ENCODE measurements at regions not wholly inside any gene's neighbourhood (a gene's known extent, or its start where the extent isn't known, plus 50 kb on each side); places are given as distances from the start of the nearest gene placed in this dataset.
"Not testable (repeated sequence)": the region's sequence is repeated elsewhere in the genome, so short reads cannot be mapped to it uniquely, and the experiment has no call there.

DNA sequence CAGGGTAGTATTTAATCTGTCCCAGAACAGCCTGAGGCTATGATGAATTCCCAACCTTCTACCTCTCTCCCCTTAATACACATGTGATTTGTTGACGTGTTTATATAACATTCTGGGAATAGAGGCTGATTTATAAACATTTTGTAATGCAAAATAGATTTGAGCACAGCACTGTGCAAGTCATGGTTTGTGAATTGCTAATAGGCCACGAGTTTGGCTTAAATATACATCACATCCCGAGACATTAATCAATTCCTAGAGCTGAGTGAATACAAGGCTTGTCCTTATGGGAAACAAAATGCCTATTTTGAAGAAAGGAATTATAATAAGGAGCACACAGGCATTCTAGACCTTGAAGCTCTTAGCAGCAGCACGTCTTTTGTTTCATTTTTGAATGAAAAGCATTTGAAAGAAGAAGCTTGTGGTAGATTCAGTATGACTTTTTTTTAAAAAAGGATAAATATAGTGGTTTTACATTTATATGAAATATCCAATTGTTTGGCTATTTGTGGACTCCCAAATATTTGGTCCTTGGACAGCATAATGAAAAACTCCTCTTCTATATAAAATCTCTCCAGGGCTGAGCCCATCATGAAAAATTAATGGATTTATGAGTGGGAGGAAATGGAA lies 116.4 kb downstream of the SLC17A6 start:
- no peak overlapping the region for H3K4me3 Mint-ChIP-seq (ENCODE audit: unreplicated experiment)
- H3K4me1 Mint-ChIP-seq (ENCODE audit: insufficient read depth, unreplicated experiment): no peaks in the 10 kb centered on the region
- intact Hi-C loops (cut with micrococcal nuclease): no loop called here
- H3K27ac Mint-ChIP-seq (ENCODE audit: low read depth, unreplicated experiment): no peak overlapping the region
- DNase-seq (ENCODE audit: unreplicated experiment): no peak
- peaks cover 7% of the 10 kb centered on the region for H3K9me3 Mint-ChIP-seq (ENCODE audit: unreplicated experiment)
- ChIA-PET CTCF (interaction anchor here (0.6 to 1.3 kb wide), 4 partner anchors 85 to 467 kb away, joined by 3 to 5 read pairs (median 3); no protein-coding TSS in a partner anchor), POLR2A (no interaction called here)
- TF ChIP-seq, protein P1, sequence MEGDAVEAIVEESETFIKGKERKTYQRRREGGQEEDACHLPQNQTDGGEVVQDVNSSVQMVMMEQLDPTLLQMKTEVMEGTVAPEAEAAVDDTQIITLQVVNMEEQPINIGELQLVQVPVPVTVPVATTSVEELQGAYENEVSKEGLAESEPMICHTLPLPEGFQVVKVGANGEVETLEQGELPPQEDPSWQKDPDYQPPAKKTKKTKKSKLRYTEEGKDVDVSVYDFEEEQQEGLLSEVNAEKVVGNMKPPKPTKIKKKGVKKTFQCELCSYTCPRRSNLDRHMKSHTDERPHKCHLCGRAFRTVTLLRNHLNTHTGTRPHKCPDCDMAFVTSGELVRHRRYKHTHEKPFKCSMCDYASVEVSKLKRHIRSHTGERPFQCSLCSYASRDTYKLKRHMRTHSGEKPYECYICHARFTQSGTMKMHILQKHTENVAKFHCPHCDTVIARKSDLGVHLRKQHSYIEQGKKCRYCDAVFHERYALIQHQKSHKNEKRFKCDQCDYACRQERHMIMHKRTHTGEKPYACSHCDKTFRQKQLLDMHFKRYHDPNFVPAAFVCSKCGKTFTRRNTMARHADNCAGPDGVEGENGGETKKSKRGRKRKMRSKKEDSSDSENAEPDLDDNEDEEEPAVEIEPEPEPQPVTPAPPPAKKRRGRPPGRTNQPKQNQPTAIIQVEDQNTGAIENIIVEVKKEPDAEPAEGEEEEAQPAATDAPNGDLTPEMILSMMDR (IDR thresholded peaks at IDR 0.05; ENCODE audit: unreplicated experiment): no peak
- H3K36me3 Mint-ChIP-seq (ENCODE audit: insufficient read depth, unreplicated experiment): no peaks in the 10 kb centered on the region
- no TSS peak for BruUV-seq (replicated peaks)
- no peaks in the 10 kb centered on the region for H3K27me3 Mint-ChIP-seq (ENCODE audit: insufficient read depth, unreplicated experiment)

DNA sequence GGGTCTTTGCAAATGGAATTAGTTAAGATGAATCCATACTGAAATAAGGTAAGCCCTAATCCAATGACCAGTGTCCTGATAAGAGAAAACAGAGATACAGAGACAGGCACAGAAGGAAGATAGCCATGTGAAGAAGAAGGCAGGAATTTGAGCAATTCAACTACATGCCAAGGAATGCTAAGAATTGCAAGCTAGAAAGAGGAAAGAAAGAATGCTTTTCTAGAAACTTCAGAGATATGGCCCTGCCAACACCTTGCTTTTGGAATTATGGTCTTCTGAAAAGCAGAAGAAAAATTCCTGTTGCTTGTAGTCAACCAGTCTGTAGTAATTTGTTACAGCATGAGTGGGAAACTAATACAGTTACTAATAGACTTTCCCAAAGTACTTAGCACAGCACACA lies 111.3 kb downstream of the SLC17A6 start:
- Mint-ChIP-seq H3K4me3 (ENCODE audit: unreplicated experiment) (no peak overlapping the region), H3K9me3 (ENCODE audit: unreplicated experiment) (no peaks in the 10 kb centered on the region), H3K4me1 (ENCODE audit: insufficient read depth, unreplicated experiment) (no peaks in the 10 kb centered on the region), H3K27ac (ENCODE audit: low read depth, unreplicated experiment) (no peak overlapping the region), H3K36me3 (ENCODE audit: insufficient read depth, unreplicated experiment) (no peaks in the 10 kb centered on the region), H3K27me3 (ENCODE audit: insufficient read depth, unreplicated experiment) (no peaks in the 10 kb centered on the region)
- ChIA-PET POLR2A (no interaction called here), CTCF (no interaction called here)
- BruUV-seq (replicated peaks): no TSS peak
- TF ChIP-seq, protein P1 (IDR thresholded peaks at IDR 0.05; ENCODE audit: unreplicated experiment): no peak
- no peak for DNase-seq (ENCODE audit: unreplicated experiment)
- intact Hi-C loops (cut with micrococcal nuclease): no loop called here

DNA sequence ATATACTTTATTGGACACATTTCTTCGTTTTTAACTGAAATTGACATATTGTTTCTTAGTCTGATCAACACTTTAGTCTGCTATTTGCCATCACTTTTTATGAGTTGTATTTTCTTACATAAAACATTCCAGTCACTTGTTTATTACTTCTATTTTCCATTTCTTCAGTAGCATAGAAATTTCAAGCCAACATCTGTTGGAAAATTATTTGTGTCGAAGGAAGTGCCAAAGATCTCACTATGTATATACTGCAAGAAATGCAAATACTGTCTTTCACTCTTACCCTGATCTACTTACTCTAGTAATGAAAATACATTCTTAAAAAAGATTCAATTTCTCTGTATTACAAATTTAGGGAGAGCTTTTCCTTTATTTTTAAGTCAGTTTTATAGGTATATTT lies 105.9 kb downstream of the SLC17A6 start:
- no peaks in the 10 kb centered on the region for H3K27me3 Mint-ChIP-seq (ENCODE audit: insufficient read depth, unreplicated experiment)
- no peak for DNase-seq (ENCODE audit: unreplicated experiment)
- TF ChIP-seq, protein P1 (IDR thresholded peaks at IDR 0.05; ENCODE audit: unreplicated experiment): no peak
- intact Hi-C loops (cut with micrococcal nuclease): no loop called here
- H3K4me1 Mint-ChIP-seq (ENCODE audit: insufficient read depth, unreplicated experiment): no peaks in the 10 kb centered on the region
- ChIA-PET CTCF (no interaction called here), POLR2A (no interaction called here)
- H3K4me3 Mint-ChIP-seq (ENCODE audit: unreplicated experiment): no peak overlapping the region
- no peak overlapping the region for H3K27ac Mint-ChIP-seq (ENCODE audit: low read depth, unreplicated experiment)
- H3K9me3 Mint-ChIP-seq (ENCODE audit: unreplicated experiment): no peaks in the 10 kb centered on the region
- BruUV-seq (replicated peaks): no TSS peak
- H3K36me3 Mint-ChIP-seq (ENCODE audit: insufficient read depth, unreplicated experiment): no peaks in the 10 kb centered on the region

DNA sequence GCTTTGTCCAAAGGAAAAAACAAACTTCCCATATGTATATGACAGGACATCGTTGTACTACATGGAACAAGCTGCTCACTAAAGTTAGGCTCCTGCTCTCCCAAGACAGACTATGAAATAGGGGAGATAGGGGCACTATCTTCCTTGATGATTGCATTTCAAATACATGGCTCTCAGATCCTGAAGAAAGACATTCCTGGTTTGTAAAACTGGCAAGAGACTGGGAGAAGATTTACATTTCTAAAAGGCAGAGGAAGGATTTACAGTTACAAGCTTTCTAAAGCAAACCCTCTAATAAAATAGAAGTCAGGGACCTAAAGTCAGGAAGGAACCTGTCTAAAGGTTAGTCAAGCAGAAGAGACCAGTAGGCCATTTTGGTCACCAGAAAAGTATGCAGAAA lies 103.7 kb downstream of the SLC17A6 start:
- H3K27ac Mint-ChIP-seq (ENCODE audit: low read depth, unreplicated experiment): no peak overlapping the region
- POLR2A ChIA-PET: no interaction called here
- no peaks in the 10 kb centered on the region for H3K27me3 Mint-ChIP-seq (ENCODE audit: insufficient read depth, unreplicated experiment)
- H3K4me1 Mint-ChIP-seq (ENCODE audit: insufficient read depth, unreplicated experiment): no peaks in the 10 kb centered on the region
- no peak overlapping the region for H3K4me3 Mint-ChIP-seq (ENCODE audit: unreplicated experiment)
- BruUV-seq (replicated peaks): no TSS peak
- TF ChIP-seq, protein P1 (IDR thresholded peaks at IDR 0.05; ENCODE audit: unreplicated experiment): no peak
- no peaks in the 10 kb centered on the region for H3K9me3 Mint-ChIP-seq (ENCODE audit: unreplicated experiment)
- CTCF ChIA-PET: interaction anchor here (0.6 to 0.8 kb wide), 2 partner anchors 8 to 1806 kb away, joined by 3 to 4 read pairs; no protein-coding TSS in a partner anchor
- intact Hi-C loops (cut with micrococcal nuclease): no loop called here
- DNase-seq (ENCODE audit: unreplicated experiment): no peak
- no peaks in the 10 kb centered on the region for H3K36me3 Mint-ChIP-seq (ENCODE audit: insufficient read depth, unreplicated experiment)

DNA sequence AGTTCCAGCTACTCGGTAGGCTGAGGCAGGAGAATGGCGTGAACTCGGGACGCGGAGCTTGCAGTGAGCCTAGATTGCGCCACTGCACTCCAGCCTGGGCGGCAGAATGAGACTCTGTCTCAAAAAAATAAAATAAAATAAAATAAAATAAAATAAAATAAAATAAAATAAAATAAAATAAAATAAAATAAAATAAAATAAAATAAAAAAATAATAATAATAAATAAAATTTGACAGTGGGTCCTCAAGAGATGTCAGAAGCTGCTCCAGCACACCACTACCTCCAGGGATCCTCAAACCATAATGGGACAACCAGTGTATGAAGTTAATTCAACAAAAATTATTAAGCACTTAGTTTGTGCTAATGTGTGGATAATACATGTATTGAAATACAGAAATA lies 97.4 kb downstream of the SLC17A6 start:
- H3K4me1 Mint-ChIP-seq (ENCODE audit: insufficient read depth, unreplicated experiment); intact Hi-C loops (cut with micrococcal nuclease); H3K27ac Mint-ChIP-seq (ENCODE audit: low read depth, unreplicated experiment); H3K36me3 Mint-ChIP-seq (ENCODE audit: insufficient read depth, unreplicated experiment); H3K27me3 Mint-ChIP-seq (ENCODE audit: insufficient read depth, unreplicated experiment); H3K9me3 Mint-ChIP-seq (ENCODE audit: unreplicated experiment); POLR2A ChIA-PET; H3K4me3 Mint-ChIP-seq (ENCODE audit: unreplicated experiment); BruUV-seq (replicated peaks); DNase-seq (ENCODE audit: unreplicated experiment): not testable (repeated sequence)
- CTCF ChIA-PET: interaction anchor here (0.7 kb wide), 1 partner anchor 103 kb away, joined by 3 read pairs; no protein-coding TSS in a partner anchor

Measured in MCF 10A (cell line).